ENCODE measurements at regions not wholly inside any gene's neighbourhood (a gene's known extent, or its start where the extent isn't known, plus 50 kb on each side); places are given as distances from the start of the nearest gene placed in this dataset.

DNA sequence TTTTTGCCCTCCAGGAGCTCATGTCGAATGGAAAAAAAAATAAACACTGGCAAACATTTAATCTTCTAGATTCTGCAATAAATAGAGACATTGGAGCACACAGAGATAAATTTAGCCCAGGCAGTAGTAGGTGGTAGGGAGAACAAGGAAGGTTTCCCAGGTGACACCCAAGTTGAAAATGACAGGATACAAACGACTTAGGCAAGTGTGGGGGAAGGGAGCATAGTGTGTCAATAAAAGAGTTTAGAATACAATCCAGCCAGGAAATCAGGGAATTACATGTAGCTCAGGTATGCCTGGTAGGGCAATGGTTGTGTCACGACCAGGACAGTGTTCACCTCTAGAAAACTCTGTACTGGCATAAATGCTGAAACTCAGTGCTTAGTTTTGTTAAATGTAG lies 364.6 kb upstream of the AGTR1 start:
- Histone ChIP-seq H3K9ac (ENCODE audit: low read length in 3 of 3) (no peak overlapping the region), H3K4me1 (ENCODE audit: control insufficient read depth in 2 of 3, insufficient read depth in 2 of 3, low read depth in 1 of 3, low read length in 3 of 3) (peaks cover 0 to 5% (median 0%) of the 10 kb centered on the region in 3 donors), H3K9me3 (ENCODE audit: control insufficient read depth in 2 of 3, insufficient read depth in 1 of 3, low read length in 3 of 3) (no peaks in the 10 kb centered on the region), H3K4me3 (ENCODE audit: low read length in 3 of 3) (no peak overlapping the region), H3K27ac (ENCODE audit: low read depth in 2 of 2, low read length in 2 of 2) (no peak overlapping the region), H3K36me3 (ENCODE audit: control insufficient read depth in 2 of 3, insufficient read depth in 3 of 3, low read length in 3 of 3) (no peaks in the 10 kb centered on the region), H3K27me3 (ENCODE audit: control insufficient read depth, insufficient read depth, low read length) (no peaks in the 10 kb centered on the region)
- intact Hi-C loops (cut with DNase I) = no loop called here
- DNase-seq (no peak), FAIRE-seq (no peak)
- TF ChIP-seq, protein P1, sequence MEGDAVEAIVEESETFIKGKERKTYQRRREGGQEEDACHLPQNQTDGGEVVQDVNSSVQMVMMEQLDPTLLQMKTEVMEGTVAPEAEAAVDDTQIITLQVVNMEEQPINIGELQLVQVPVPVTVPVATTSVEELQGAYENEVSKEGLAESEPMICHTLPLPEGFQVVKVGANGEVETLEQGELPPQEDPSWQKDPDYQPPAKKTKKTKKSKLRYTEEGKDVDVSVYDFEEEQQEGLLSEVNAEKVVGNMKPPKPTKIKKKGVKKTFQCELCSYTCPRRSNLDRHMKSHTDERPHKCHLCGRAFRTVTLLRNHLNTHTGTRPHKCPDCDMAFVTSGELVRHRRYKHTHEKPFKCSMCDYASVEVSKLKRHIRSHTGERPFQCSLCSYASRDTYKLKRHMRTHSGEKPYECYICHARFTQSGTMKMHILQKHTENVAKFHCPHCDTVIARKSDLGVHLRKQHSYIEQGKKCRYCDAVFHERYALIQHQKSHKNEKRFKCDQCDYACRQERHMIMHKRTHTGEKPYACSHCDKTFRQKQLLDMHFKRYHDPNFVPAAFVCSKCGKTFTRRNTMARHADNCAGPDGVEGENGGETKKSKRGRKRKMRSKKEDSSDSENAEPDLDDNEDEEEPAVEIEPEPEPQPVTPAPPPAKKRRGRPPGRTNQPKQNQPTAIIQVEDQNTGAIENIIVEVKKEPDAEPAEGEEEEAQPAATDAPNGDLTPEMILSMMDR (IDR thresholded peaks at IDR 0.05; ENCODE audit: borderline replicate concordance, extremely low read depth, insufficient read depth) = no peak

DNA sequence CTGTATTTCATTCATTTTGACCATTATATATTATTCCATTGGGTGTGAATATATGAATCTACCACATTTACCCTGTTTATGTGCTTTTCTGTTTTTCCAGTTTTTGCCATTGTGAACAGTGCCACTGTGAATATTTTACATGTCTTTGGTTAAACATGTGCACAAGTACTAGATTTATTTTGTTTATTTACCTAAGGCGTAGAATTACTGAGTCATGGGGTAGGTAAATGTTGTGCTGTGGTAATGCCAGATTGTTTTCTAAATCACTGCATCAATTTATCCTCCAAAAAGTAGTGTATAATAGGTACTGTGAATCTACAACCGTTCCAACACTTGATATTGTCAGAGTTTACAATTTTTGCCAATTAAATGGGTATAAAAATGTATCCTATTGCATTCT lies 362.1 kb upstream of the AGTR1 start:
- no peak overlapping the region for H3K4me3 ChIP-seq (ENCODE audit: low read length in 3 of 3)
- no peaks in the 10 kb centered on the region for H3K27me3 ChIP-seq (ENCODE audit: control insufficient read depth, insufficient read depth, low read length)
- no peak for FAIRE-seq
- no peaks in the 10 kb centered on the region for H3K9me3 ChIP-seq (ENCODE audit: control insufficient read depth in 2 of 3, insufficient read depth in 1 of 3, low read length in 3 of 3)
- no peak overlapping the region for H3K27ac ChIP-seq (ENCODE audit: low read depth in 2 of 2, low read length in 2 of 2)
- no peak for DNase-seq
- peaks cover 0 to 5% (median 0%) of the 10 kb centered on the region in 3 donors for H3K4me1 ChIP-seq (ENCODE audit: control insufficient read depth in 2 of 3, insufficient read depth in 2 of 3, low read depth in 1 of 3, low read length in 3 of 3)
- no peaks in the 10 kb centered on the region for H3K36me3 ChIP-seq (ENCODE audit: control insufficient read depth in 2 of 3, insufficient read depth in 3 of 3, low read length in 3 of 3)
- TF ChIP-seq, protein P1 (IDR thresholded peaks at IDR 0.05; ENCODE audit: borderline replicate concordance, extremely low read depth, insufficient read depth) = no peak
- H3K9ac ChIP-seq (ENCODE audit: low read length in 3 of 3) = no peak overlapping the region
- intact Hi-C loops (cut with DNase I) = no loop called here

DNA sequence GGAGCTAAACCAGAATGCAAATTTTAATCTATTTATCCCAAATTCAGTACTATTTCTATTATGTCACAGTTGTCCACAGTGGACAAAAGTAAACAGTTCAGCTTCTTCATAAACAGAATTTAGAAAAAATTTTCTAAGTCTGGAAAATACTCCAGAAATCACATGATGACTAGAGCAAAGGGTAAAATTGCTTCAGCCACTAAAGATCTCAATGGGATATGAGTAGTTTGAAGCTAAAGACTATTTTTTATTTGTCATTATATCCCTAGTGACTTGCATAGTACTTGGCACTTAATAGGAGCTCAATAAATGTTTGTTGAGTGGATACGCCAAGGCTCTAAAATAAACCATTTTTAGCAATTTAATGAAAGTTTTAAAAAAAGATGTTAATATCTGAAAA lies 354.3 kb upstream of the AGTR1 start:
- intact Hi-C loops (cut with DNase I) = no loop called here
- Histone ChIP-seq H3K36me3 (ENCODE audit: control insufficient read depth in 2 of 3, insufficient read depth in 3 of 3, low read length in 3 of 3) (no peaks in the 10 kb centered on the region), H3K27ac (ENCODE audit: low read depth in 2 of 2, low read length in 2 of 2) (no peak overlapping the region), H3K4me3 (ENCODE audit: low read length in 3 of 3) (no peak overlapping the region), H3K27me3 (ENCODE audit: control insufficient read depth, insufficient read depth, low read length) (no peaks in the 10 kb centered on the region), H3K4me1 (ENCODE audit: control insufficient read depth in 2 of 3, insufficient read depth in 2 of 3, low read depth in 1 of 3, low read length in 3 of 3) (no peaks in the 10 kb centered on the region), H3K9me3 (ENCODE audit: control insufficient read depth in 2 of 3, insufficient read depth in 1 of 3, low read length in 3 of 3) (no peaks in the 10 kb centered on the region), H3K9ac (ENCODE audit: low read length in 3 of 3) (no peak overlapping the region)
- FAIRE-seq = no peak
- TF ChIP-seq, protein P1 (IDR thresholded peaks at IDR 0.05; ENCODE audit: borderline replicate concordance, extremely low read depth, insufficient read depth) = no peak
- no peak for DNase-seq

DNA sequence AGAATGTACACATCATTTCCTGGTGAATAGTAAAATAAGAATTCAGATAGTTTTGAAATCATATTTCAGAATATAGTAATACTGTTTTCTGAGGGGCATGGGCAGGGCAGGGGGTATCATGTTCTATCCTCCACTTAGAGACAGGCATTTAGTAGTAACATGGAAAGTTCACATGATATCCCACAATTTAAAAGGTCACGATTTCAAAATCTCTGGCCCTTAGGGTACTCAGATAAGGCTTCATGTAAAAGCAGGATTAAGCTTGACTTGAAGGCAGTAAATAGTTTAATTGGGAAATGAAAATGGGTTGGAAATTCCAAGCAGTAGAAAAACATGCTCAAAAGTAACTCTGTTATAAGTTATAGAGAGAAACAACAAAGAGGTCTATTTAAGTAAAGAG lies 353.2 kb upstream of the AGTR1 start:
- TF ChIP-seq, protein P1 (IDR thresholded peaks at IDR 0.05; ENCODE audit: borderline replicate concordance, extremely low read depth, insufficient read depth) = no peak
- H3K9me3 ChIP-seq (ENCODE audit: control insufficient read depth in 2 of 3, insufficient read depth in 1 of 3, low read length in 3 of 3) = no peaks in the 10 kb centered on the region
- H3K27ac ChIP-seq (ENCODE audit: low read depth in 2 of 2, low read length in 2 of 2) = no peak overlapping the region
- no peak for DNase-seq
- H3K4me3 ChIP-seq (ENCODE audit: low read length in 3 of 3) = no peak overlapping the region
- no peaks in the 10 kb centered on the region for H3K27me3 ChIP-seq (ENCODE audit: control insufficient read depth, insufficient read depth, low read length)
- H3K4me1 ChIP-seq (ENCODE audit: control insufficient read depth in 2 of 3, insufficient read depth in 2 of 3, low read depth in 1 of 3, low read length in 3 of 3) = no peaks in the 10 kb centered on the region
- no peaks in the 10 kb centered on the region for H3K36me3 ChIP-seq (ENCODE audit: control insufficient read depth in 2 of 3, insufficient read depth in 3 of 3, low read length in 3 of 3)
- H3K9ac ChIP-seq (ENCODE audit: low read length in 3 of 3) = no peak overlapping the region
- FAIRE-seq = no peak
- intact Hi-C loops (cut with DNase I) = no loop called here
